ENCODE measurements at regions not wholly inside any gene's neighbourhood (a gene's known extent, or its start where the extent isn't known, plus 50 kb on each side); places are given as distances from the start of the nearest gene placed in this dataset.

DNA sequence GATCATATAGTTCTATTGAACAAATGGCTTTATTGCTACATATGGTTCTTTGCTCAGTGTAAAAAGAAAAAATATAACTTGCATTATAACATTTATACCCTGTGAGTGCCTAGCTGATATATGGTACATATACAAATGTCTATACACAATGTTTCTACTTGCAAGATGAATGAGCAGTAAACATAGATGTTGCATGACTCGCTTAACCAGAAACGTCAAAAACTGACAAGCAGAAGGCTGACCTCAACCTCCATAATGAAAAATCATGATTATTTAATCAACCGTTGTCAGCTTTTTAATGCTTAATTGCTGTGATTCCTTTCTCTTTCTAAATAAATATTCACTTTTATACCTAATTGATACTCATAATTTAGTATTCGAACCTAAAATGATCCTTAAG, 183.3 kb downstream of the PTN start:
- TF ChIP-seq, protein P1, sequence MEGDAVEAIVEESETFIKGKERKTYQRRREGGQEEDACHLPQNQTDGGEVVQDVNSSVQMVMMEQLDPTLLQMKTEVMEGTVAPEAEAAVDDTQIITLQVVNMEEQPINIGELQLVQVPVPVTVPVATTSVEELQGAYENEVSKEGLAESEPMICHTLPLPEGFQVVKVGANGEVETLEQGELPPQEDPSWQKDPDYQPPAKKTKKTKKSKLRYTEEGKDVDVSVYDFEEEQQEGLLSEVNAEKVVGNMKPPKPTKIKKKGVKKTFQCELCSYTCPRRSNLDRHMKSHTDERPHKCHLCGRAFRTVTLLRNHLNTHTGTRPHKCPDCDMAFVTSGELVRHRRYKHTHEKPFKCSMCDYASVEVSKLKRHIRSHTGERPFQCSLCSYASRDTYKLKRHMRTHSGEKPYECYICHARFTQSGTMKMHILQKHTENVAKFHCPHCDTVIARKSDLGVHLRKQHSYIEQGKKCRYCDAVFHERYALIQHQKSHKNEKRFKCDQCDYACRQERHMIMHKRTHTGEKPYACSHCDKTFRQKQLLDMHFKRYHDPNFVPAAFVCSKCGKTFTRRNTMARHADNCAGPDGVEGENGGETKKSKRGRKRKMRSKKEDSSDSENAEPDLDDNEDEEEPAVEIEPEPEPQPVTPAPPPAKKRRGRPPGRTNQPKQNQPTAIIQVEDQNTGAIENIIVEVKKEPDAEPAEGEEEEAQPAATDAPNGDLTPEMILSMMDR (IDR thresholded peaks at IDR 0.05): no peak
- TF ChIP-seq TCF7L2 (IDR thresholded peaks at IDR 0.05; ENCODE audit: low read depth, low read length): no peak
- TF ChIP-seq, protein P2, sequence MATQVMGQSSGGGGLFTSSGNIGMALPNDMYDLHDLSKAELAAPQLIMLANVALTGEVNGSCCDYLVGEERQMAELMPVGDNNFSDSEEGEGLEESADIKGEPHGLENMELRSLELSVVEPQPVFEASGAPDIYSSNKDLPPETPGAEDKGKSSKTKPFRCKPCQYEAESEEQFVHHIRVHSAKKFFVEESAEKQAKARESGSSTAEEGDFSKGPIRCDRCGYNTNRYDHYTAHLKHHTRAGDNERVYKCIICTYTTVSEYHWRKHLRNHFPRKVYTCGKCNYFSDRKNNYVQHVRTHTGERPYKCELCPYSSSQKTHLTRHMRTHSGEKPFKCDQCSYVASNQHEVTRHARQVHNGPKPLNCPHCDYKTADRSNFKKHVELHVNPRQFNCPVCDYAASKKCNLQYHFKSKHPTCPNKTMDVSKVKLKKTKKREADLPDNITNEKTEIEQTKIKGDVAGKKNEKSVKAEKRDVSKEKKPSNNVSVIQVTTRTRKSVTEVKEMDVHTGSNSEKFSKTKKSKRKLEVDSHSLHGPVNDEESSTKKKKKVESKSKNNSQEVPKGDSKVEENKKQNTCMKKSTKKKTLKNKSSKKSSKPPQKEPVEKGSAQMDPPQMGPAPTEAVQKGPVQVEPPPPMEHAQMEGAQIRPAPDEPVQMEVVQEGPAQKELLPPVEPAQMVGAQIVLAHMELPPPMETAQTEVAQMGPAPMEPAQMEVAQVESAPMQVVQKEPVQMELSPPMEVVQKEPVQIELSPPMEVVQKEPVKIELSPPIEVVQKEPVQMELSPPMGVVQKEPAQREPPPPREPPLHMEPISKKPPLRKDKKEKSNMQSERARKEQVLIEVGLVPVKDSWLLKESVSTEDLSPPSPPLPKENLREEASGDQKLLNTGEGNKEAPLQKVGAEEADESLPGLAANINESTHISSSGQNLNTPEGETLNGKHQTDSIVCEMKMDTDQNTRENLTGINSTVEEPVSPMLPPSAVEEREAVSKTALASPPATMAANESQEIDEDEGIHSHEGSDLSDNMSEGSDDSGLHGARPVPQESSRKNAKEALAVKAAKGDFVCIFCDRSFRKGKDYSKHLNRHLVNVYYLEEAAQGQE (IDR thresholded peaks at IDR 0.05; ENCODE audit: insufficient read depth in 1 of 2, low read depth in 2 of 2, low read length in 1 of 2): no peak

Data from Panc1 (cell line).